Esophagus squamous epithelium (tissue), 4 donors: ENCODE measurements at regions not wholly inside any gene's neighbourhood (a gene's known extent, or its start where the extent isn't known, plus 50 kb on each side); places are given as distances from the start of the nearest gene placed in this dataset.

Source experiments
- CTCF ChIP-seq, 6 experiments: fragments of 450-650 bp in 4 of 6; fragments of 200-600 bp in 2 of 6; sonication (generic) in 2 of 6; IDR thresholded peaks; one replicate each; pipeline ENCODE4 v1.5.1; 2016 to 2019; ENCODE audit warnings: antibody characterized with exemption in 6 of 6, mild to moderate bottlenecking in 4 of 6, moderate library complexity in 4 of 6
- POLR2A ChIP-seq, 4 donors: fragments of 450-650 bp; IDR thresholded peaks; one replicate each; pipeline ENCODE4 v1.6.1; 2017; ENCODE audit warnings: antibody characterized with exemption in 4 of 4, mild to moderate bottlenecking in 4 of 4, moderate library complexity in 3 of 4

- TF ChIP-seq CTCF (IDR thresholded peaks at IDR 0.05) (no peak), POLR2A (IDR thresholded peaks at IDR 0.05) (no peak)
Observed at GRCh38 chr3:21100656-21101359, 650.2 kb downstream of the ZNF385D start.
